ENCODE measurements at regions not wholly inside any gene's neighbourhood (a gene's known extent, or its start where the extent isn't known, plus 50 kb on each side); places are given as distances from the start of the nearest gene placed in this dataset.

DNA sequence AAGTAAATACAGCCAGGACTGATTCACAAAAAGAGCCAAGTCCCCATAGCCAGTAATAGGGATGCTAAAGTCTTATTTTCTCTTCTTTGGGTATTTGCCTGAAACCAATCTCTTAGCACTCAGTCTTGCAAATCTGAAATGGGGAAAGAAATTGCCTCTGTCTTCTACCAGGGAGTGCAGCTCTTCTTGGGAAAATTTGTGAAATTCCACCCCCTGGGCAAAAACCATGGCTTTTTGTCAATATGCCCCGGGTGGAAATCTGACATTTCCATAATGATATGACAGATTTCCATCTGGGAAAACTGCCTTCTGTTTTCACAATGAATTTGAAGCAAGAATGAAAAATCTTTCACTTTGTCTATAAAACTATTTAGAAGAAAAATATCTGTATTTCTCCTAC lies 628.1 kb downstream of the BCL11A start:
- 94% methylated on average over 1 of the region's 1 CpG; no CpG with 5 or more reads in 1 of the 2 experiments for WGBS, 2 experiments (ENCODE audit: insufficient coverage in 1 of 2, insufficient read length in 1 of 2)
- Mint-ChIP-seq H3K36me3 (ENCODE audit: low read depth) (no peaks in the 10 kb centered on the region), H3K9me3 (no peaks in the 10 kb centered on the region), H3K4me3 (no peak overlapping the region), H3K27ac (no peak overlapping the region), H3K27me3 (ENCODE audit: insufficient read depth) (no peaks in the 10 kb centered on the region), H3K4me1 (peaks cover 10% of the 10 kb centered on the region)
- no peaks in the 10 kb centered on the region for H3K27me3 ChIP-seq (ENCODE audit: control insufficient read depth, insufficient read depth, low read length, poor library complexity, severe bottlenecking)
- H3K36me3 ChIP-seq (ENCODE audit: control insufficient read depth, insufficient read depth, low read length), result no peaks in the 10 kb centered on the region
- H3K4me1 ChIP-seq (ENCODE audit: control insufficient read depth, insufficient read depth, low read length), result peaks cover under 1% of the 10 kb centered on the region
- DNase-seq, result no peak
- H3K27ac ChIP-seq (ENCODE audit: low read depth, low read length), result no peak overlapping the region
- no peaks in the 10 kb centered on the region for H3K9me3 ChIP-seq (ENCODE audit: control insufficient read depth, low read length)
- no peak for TF ChIP-seq CTCF (conservative IDR thresholded peaks at IDR 0.05)
- no peak overlapping the region for H3K9ac ChIP-seq (ENCODE audit: extremely low read depth, low read length, poor library complexity, severe bottlenecking)
- no peak overlapping the region for H3K4me3 ChIP-seq (ENCODE audit: low read length)

GRCh38 chr2:59924346-59924745 lies 629.1 kb downstream of the BCL11A start:
- DNase-seq, result no peak
- H3K9ac ChIP-seq (ENCODE audit: extremely low read depth, low read length, poor library complexity, severe bottlenecking), result no peak overlapping the region
- H3K27ac ChIP-seq (ENCODE audit: low read depth, low read length), result no peak overlapping the region
- no peaks in the 10 kb centered on the region for H3K36me3 Mint-ChIP-seq (ENCODE audit: low read depth)
- no peak for TF ChIP-seq CTCF (conservative IDR thresholded peaks at IDR 0.05)
- H3K27me3 Mint-ChIP-seq (ENCODE audit: insufficient read depth), result no peaks in the 10 kb centered on the region
- H3K4me1 ChIP-seq (ENCODE audit: control insufficient read depth, insufficient read depth, low read length), result peaks cover 5% of the 10 kb centered on the region
- H3K9me3 Mint-ChIP-seq, result no peaks in the 10 kb centered on the region
- H3K4me3 ChIP-seq (ENCODE audit: low read length), result no peak overlapping the region
- H3K4me3 Mint-ChIP-seq, result no peak overlapping the region
- H3K27ac Mint-ChIP-seq, result no peak overlapping the region
- H3K27me3 ChIP-seq (ENCODE audit: control insufficient read depth, insufficient read depth, low read length, poor library complexity, severe bottlenecking), result no peaks in the 10 kb centered on the region
- no peaks in the 10 kb centered on the region for H3K9me3 ChIP-seq (ENCODE audit: control insufficient read depth, low read length)
- peaks cover 19% of the 10 kb centered on the region for H3K4me1 Mint-ChIP-seq
- 86 to 97% methylated on average over 1 of the region's 1 CpG for WGBS, 2 experiments (ENCODE audit: insufficient coverage in 1 of 2, insufficient read length in 1 of 2)
- H3K36me3 ChIP-seq (ENCODE audit: control insufficient read depth, insufficient read depth, low read length), result no peaks in the 10 kb centered on the region

DNA sequence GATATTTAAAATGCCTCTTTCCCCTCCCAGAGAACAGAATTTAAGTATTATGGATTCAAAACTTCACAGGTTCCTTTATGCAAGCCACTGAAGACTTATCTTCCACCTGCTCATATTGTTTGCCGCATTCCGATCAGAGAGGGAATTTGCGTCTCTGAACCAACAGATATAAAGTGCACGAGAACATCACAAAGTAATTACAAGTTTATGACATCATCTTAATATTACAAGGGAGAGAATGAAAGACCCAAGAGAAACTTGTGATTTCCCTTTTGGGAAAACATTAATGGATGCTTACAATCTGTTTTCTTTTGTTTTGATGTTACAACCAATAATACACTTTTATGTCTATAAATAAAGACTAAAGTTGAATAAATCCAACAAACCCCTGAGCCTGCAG lies 631.0 kb downstream of the BCL11A start:
- TF ChIP-seq CTCF (conservative IDR thresholded peaks at IDR 0.05), result no peak
- 96% methylated on average over 4 of the region's 4 CpGs; no CpG with 5 or more reads in 1 of the 2 experiments for WGBS, 2 experiments (ENCODE audit: insufficient coverage in 1 of 2, insufficient read length in 1 of 2)
- Mint-ChIP-seq H3K27me3 (ENCODE audit: insufficient read depth) (no peaks in the 10 kb centered on the region), H3K4me3 (no peak overlapping the region), H3K4me1 (peaks cover 27% of the 10 kb centered on the region), H3K27ac (no peak overlapping the region), H3K36me3 (ENCODE audit: low read depth) (no peaks in the 10 kb centered on the region), H3K9me3 (no peaks in the 10 kb centered on the region)
- H3K4me1 ChIP-seq (ENCODE audit: control insufficient read depth, insufficient read depth, low read length), result peaks cover 5% of the 10 kb centered on the region
- no peak overlapping the region for H3K4me3 ChIP-seq (ENCODE audit: low read length)
- no peaks in the 10 kb centered on the region for H3K27me3 ChIP-seq (ENCODE audit: control insufficient read depth, insufficient read depth, low read length, poor library complexity, severe bottlenecking)
- H3K36me3 ChIP-seq (ENCODE audit: control insufficient read depth, insufficient read depth, low read length), result no peaks in the 10 kb centered on the region
- no peak overlapping the region for H3K9ac ChIP-seq (ENCODE audit: extremely low read depth, low read length, poor library complexity, severe bottlenecking)
- no peaks in the 10 kb centered on the region for H3K9me3 ChIP-seq (ENCODE audit: control insufficient read depth, low read length)
- H3K27ac ChIP-seq (ENCODE audit: low read depth, low read length), result no peak overlapping the region
- DNase-seq, result no peak

Data from endodermal cell (in vitro differentiated cells).